ENCODE measurements at regions not wholly inside any gene's neighbourhood (a gene's known extent, or its start where the extent isn't known, plus 50 kb on each side); places are given as distances from the start of the nearest gene placed in this dataset.

DNA sequence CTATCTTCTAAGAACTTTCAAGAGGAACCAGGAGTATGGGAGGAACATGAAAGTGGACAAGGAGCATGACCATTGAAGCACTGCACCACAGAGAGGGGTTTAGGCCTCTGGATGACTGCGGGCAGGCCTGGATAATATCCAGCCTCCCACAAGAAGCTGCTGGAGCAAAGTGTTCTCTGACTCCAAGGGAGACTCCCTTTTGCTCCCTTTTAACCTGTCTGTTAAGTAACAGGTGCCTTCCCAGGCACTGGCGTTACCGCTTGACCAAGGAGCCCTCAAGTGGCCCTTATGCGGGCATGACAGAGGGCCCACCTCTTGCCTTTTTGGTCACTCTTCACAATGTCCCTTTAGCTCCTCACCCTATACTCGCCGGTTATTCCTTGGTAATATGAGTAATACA, 666.2 kb downstream of the SLITRK6 start:
- TF ChIP-seq EZH2 (IDR thresholded peaks at IDR 0.05; ENCODE audit: insufficient read depth, poor library complexity, severe bottlenecking) (no peak), EZH2phosphoT487 (IDR thresholded peaks at IDR 0.05; ENCODE audit: insufficient read depth, low read depth) (no peak)
